Lung (tissue), 11 donors: ENCODE measurements at regions not wholly inside any gene's neighbourhood (a gene's known extent, or its start where the extent isn't known, plus 50 kb on each side); places are given as distances from the start of the nearest gene placed in this dataset.

Experiments
- ATAC-seq: fragments of 200-7000 bp; cut with Tn5 transposase; one replicate; pipeline ENCODE4 v1.9.1; 2020; ENCODE audit warnings: moderate number of reproducible peaks; ENCODE audit not compliant: insufficient read depth, low FRiP score
- DNase-seq, 3 donors: peaks; one replicate each; pipeline ENCODE4 v3.0.0-alpha.2; 2013 to 2017
- H3K27ac ChIP-seq, 2 donors: one replicate each; pipeline ENCODE4 v1.5.1; 2013; ENCODE audit warnings: mild to moderate bottlenecking in 2 of 2, moderate library complexity in 2 of 2, control low read depth in 1 of 2, inconsistent platforms in 1 of 2, low read depth in 1 of 2, low read length in 1 of 2
- H3K27me3 ChIP-seq, 3 donors: one replicate each; pipeline ENCODE4 v1.5.1; 2013; ENCODE audit warnings: low read length in 2 of 3; ENCODE audit not compliant: control insufficient read depth in 3 of 3, insufficient read depth in 3 of 3
- H3K36me3 ChIP-seq, 4 donors: one replicate each; pipeline ENCODE4 v1.5.1; 2013; ENCODE audit warnings: low read length in 4 of 4, mild to moderate bottlenecking in 1 of 4, moderate library complexity in 1 of 4; ENCODE audit not compliant: control insufficient read depth in 4 of 4, insufficient read depth in 4 of 4
- H3K4me1 ChIP-seq, 5 donors: one replicate each; pipeline ENCODE4 v1.5.1; 2013; ENCODE audit warnings: low read length in 5 of 5, mild to moderate bottlenecking in 2 of 5, moderate library complexity in 1 of 5; ENCODE audit not compliant: control insufficient read depth in 5 of 5, insufficient read depth in 5 of 5
- H3K4me3 ChIP-seq: one replicate; pipeline ENCODE4 v1.5.1; 2013; ENCODE audit warnings: mild to moderate bottlenecking, control low read depth, moderate library complexity
- H3K9ac ChIP-seq, 2 donors: one replicate each; pipeline ENCODE4 v1.5.1; 2013; ENCODE audit warnings: low read length in 2 of 2, control low read depth in 1 of 2; ENCODE audit not compliant: insufficient read depth in 1 of 2
- H3K9me3 ChIP-seq, 4 donors: one replicate each; pipeline ENCODE4 v1.5.1; 2013; ENCODE audit warnings: low read length in 3 of 4, mild to moderate bottlenecking in 1 of 4, moderate library complexity in 1 of 4; ENCODE audit not compliant: control insufficient read depth in 4 of 4, insufficient read depth in 3 of 4
- CTCF ChIP-seq: IDR thresholded peaks from 2 replicates; pipeline ENCODE4 v1.5.1; 2012; ENCODE audit warnings: mild to moderate bottlenecking; ENCODE audit errors: control extremely low read depth, extremely low read depth
- WGBS, 2 donors: extraction: QIAGEN DNeasy Blood & Tissue Kit; methylation state at CpG; one replicate each; pipeline ENCODE4 v1.1.7; 2013; 5-methylcytosine and 5-hydroxymethylcytosine counted together
- donor health status: control.
- donor health status: control.
- donor health status: Bipolar disorder and iron deficiency.
- donor health status: healthy.
- donor health status: DM: yes; HTN: yes; CAD: no.

DNA sequence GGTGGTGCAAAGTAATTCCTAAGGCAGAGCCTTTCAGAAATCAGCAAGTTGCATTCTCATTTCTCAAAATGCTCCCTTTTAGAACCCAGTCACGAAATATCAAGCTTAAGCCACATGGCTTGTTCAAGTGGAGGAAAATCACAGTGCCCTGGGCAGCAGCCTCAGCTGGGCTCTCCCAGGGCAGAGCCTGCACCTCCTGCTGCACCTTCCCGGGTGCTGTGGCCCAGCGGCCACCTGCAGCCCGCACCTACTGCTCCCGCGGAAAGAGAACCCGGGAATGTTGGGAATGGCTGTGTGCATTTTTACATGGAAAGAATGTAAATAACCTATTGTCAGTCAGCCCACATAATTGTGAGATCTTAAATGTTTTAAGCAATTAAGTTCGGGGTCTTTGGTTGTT, 396.5 kb upstream of the VSTM2A start:
- peaks cover 0 to 3% (median 0%) of the 10 kb centered on the region in 4 donors for H3K9me3 ChIP-seq
- TF ChIP-seq CTCF: no peak
- ATAC-seq: no peak

DNA sequence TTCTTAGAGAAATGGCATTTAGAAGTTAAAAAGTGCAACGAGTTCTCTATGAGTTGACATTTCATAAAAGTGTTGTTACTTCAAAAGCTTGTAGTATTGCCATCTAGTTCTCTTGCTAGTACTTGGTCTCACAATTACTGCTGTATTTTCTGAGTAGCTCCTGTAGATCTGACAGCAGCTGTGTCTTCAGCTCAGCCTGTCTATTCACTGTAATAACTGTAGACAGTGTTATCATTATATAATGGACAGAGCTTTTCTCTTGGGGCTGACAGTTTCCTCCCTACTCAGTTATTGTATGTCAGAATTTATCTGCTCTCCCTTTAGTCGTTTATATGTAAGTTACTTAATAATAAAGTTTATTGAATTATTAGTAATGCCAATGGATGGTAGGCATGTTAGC, 388.7 kb upstream of the VSTM2A start:
- H3K9me3 ChIP-seq: no peaks in the 10 kb centered on the region
- no peaks in the 10 kb centered on the region for H3K36me3 ChIP-seq
- H3K9ac ChIP-seq: no peak overlapping the region
- H3K27me3 ChIP-seq: no peaks in the 10 kb centered on the region
- ATAC-seq: no peak
- no peak overlapping the region for H3K27ac ChIP-seq
- DNase-seq: no peak
- H3K4me1 ChIP-seq: no peaks in the 10 kb centered on the region
- no peak for TF ChIP-seq CTCF
- H3K4me3 ChIP-seq: no peak overlapping the region
- 63 to 71% methylated on average over 2 of the region's 2 CpGs for WGBS, 2 donors

More for the DNA sequence above, 396.5 kb upstream of the VSTM2A start:
- Histone ChIP-seq H3K27me3 (no peaks in the 10 kb centered on the region), H3K4me1 (no peaks in the 10 kb centered on the region), H3K9ac (no peak overlapping the region), H3K27ac (no peak overlapping the region), H3K36me3 (no peaks in the 10 kb centered on the region), H3K4me3 (no peak overlapping the region)
- 89 to 90% methylated on average over 8 of the region's 8 CpGs for WGBS, 2 donors
- DNase-seq: no peak

GRCh38 chr7:54159088-54159487, 383.1 kb upstream of the VSTM2A start:
- Histone ChIP-seq H3K4me3 (no peak overlapping the region), H3K4me1 (no peaks in the 10 kb centered on the region), H3K9ac (no peak overlapping the region), H3K9me3 (peaks cover 0 to 4% (median under 1%) of the 10 kb centered on the region in 4 donors), H3K27me3 (no peaks in the 10 kb centered on the region), H3K36me3 (no peaks in the 10 kb centered on the region), H3K27ac (no peak overlapping the region)
- 60 to 66% methylated on average over 2 of the region's 2 CpGs for WGBS, 2 donors
- no peak for ATAC-seq
- TF ChIP-seq CTCF: no peak
- no peak for DNase-seq

DNA sequence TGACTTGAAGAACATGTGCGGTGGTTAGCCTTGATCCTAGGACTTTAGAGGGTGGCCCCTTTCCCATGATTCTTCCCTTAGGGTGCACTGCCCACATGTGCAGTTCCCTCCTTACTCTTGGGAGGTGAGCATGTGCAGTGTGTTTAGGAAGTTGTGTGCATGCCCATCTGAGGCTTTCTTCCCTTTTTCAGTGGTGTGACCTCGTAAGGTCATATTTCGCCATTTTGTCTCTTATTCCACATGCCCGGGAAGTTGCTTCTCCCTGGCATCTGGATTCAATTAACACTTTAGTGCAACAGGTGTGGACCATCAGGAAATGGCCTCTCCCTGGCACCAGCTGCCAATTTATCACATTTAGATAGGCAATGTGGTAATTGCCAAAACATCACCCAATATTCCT, 380.6 kb upstream of the VSTM2A start:
- H3K9ac ChIP-seq: no peak overlapping the region
- H3K36me3 ChIP-seq: no peaks in the 10 kb centered on the region
- no peak overlapping the region for H3K4me3 ChIP-seq
- H3K27me3 ChIP-seq: no peaks in the 10 kb centered on the region
- no peaks in the 10 kb centered on the region for H3K4me1 ChIP-seq
- H3K9me3 ChIP-seq: peaks cover 0 to 4% (median under 1%) of the 10 kb centered on the region in 4 donors
- no peak for TF ChIP-seq CTCF
- DNase-seq (no peak), ATAC-seq (no peak)
- no peak overlapping the region for H3K27ac ChIP-seq
- 75 to 86% methylated on average over 4 of the region's 4 CpGs for WGBS, 2 donors
